Stimulated activated CD8-positive, alpha-beta memory T cell treated with anti-CD3 and anti-CD28 coated beads, Interleukin-7, amount 100 ng/mL, for 48 hours (primary cell): ENCODE measurements at regions not wholly inside any gene's neighbourhood (a gene's known extent, or its start where the extent isn't known, plus 50 kb on each side); places are given as distances from the start of the nearest gene placed in this dataset.

Experiments
- DNase-seq, 2 donors: peaks; one replicate each; pipeline ENCODE4 v3.0.0-alpha.2; 2020; ENCODE audit warnings: low read depth in 1 of 2; ENCODE audit errors: extremely low read depth in 1 of 2

DNA sequence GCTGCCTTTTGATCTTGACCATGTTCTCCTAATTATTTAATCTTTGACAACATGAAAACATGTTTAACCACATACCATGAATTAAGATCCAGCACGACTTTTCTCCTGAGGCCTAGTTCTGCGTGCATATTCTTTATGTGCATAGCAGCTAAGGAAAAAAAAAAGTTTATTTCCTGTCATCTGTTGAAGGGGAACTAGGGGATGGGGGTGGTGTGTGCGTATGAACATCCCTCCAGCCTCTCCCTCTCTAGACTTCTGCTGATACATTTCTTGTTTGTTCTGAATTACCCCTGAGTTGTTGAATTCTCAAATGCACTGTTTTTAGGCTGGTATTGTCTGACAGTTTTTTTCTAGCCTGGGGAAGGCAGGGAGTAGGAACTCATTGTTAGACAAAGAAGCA, 543.3 kb downstream of the FGF9 start:
- DNase-seq = no peak

DNA sequence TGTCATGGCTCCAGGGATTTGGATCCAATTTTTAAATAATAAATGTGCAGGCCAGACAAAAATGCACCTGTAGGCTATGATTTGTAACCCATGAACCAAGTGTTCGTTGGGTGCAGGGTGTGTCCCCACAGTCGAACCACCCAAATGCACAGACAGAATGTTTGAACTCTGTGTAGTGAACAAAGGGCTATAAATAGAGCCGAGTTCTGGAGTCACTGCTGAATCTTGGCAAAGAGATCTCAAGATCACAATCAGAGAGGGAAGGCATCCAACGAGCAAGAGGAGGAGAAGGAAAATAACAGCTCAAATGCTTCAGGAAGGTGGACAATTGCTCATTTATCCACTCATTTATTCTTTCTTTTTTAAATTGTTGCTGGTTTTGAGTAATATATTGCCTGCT, 547.9 kb downstream of the FGF9 start:
- no peak for DNase-seq

DNA sequence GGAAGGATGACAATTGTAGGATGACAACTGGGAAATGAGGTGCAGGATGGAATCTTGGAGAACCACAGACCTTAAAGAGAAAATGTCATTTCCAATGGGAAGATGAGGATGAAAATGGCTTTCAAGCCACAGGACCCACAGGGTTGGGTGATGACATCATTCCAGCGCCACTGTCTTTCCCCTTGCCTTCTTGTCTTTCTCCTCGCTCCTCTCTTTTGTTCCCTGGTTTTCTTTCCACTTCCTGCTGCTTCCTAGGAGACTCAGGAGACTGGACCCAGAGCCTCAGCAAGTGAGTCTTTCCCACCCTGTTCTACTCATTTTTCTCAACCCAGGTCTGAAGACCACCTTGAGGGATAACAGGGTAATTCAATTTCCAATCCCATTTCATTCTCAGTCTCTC, 548.8 kb downstream of the FGF9 start:
- no peak for DNase-seq

DNA sequence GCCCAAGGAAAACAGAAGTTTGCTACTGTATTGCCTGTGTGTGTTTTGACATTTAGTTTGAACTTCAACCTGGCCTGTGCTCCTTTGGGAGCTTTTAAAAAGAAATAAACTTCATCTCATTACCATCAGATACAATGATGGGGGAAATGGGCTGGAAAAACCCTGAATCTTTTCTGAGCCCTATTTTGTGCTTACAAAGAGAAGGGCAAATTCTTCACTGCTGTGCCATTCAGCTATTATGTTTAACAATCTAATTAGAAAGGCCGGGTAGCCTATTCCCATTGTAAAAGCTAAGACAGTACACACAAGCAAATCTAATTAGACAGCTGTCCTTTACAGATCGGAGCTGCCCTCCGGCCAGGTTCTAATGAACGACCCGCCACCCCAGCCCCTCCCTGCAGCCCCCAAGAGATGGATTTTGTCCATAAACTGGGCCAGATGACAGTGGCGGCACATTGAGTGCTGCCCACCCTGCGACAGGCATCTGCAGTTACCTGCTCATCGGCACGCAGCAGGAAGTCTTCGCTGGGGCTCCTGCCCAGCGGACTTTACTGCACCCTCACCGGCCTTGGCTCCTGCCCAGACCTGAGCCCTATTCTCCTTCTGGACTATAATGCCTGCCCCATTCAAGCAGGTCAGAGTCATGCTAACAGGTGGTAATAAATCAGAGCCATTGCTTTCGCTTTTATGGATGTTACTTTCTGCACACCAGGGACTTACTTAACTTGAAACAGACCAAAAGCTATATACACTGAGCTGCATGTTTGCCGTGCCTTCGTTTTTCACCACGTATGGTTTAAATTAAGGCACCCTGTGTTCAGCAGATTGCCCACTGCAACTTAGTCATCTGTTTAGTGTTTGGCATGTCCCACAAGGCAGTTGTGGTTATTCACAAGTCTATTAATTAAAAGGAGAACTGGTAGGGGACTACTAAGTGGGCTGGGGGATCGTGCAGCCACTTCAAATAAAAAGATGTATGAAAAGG, 549.6 kb downstream of the FGF9 start:
- no peak for DNase-seq

DNA sequence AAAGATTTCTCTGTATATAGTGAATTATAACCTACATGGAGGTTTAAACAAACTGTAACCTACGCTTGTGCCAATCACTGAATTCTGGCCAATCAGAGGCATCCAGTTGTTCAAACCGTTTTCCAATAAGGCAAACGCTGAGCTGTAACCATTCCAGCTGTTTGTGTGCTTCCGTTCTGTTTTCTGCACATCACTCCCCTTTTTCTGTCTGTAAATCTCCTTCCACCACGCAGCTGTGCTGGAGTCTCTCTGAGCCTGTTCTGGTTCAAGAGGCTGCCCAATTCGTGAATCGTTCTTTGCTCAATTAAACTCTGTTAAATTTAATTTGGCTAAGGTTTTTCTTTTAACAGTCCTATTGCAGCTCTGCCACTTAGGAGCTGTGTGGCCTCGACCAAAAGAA, 552.5 kb downstream of the FGF9 start:
- no peak for DNase-seq

DNA sequence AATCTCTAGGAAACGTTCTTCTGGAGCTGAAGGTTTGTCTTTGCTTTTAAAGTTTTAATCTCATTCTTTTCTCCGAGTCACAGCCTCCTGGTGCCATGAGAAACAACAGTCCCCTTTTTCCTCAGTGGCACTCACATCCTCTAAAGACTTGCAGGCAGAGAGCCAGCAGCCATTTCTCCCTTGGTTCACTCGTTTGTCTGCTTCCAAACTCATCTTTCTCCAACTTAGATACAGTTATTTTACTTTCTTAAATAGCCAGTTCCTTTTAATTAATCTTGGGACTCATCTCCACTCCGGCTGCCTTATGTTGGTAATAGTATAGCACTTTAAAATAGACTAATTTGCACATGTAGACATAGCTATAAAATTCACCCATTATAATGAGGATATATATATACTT, 555.2 kb downstream of the FGF9 start:
- no peak for DNase-seq

DNA sequence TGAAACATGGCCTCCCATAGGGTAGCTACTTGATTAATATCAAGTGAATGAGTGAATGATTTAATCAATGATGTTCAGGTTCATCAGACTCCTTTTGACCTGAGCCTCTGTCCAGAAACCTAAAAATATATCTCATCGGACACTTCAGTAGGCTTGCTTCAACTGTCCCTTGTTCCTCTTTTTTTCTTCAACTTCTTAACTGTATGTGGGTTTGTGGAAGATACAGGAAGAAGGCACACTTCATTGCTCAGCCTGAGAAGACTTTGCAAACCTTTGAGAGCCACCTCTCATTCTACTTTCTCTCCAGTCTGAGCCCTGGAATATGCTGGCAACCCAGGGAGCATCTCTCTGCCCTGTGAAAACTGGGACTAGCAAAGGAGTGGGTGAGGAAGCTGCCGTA, 557.0 kb downstream of the FGF9 start:
- DNase-seq = no peak

DNA sequence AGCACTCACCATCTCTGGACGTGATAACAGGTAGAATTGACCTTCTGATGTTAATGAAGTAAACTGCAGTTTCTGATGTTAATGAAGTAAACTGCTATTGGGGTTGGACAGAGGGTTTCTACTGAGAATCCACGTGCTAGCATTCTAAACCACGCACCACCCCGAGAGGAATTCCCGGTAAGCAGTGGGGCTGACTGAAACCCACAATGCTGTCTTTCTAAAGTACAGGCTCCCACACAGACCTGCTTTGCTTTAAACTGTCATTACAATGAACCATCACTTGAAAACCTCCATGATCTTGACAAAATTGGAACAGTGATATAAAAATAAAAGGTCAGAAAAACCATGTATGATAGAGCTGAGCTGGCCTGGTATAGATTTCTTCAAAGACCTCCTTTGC, 559.0 kb downstream of the FGF9 start:
- no peak for DNase-seq

DNA sequence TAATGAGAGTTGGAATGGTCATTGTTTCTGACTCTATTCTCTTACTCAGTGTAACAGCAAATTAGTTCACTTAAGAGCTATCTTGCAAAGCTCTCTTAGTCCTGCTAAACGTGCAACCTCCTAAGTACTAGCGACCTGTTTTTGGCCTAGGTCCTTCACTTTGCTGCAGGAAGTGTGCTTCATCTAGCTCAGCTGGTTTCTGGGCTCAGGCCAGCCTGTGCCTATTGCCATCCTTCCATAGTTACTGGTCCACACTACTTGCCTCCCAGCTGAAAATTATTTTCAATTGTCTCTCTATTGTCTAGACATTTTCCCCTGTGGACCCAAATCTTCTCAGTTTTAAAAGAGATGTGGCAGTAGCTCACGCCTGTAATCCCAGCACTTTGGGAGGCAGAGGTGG, 561.3 kb downstream of the FGF9 start:
- no peak for DNase-seq

DNA sequence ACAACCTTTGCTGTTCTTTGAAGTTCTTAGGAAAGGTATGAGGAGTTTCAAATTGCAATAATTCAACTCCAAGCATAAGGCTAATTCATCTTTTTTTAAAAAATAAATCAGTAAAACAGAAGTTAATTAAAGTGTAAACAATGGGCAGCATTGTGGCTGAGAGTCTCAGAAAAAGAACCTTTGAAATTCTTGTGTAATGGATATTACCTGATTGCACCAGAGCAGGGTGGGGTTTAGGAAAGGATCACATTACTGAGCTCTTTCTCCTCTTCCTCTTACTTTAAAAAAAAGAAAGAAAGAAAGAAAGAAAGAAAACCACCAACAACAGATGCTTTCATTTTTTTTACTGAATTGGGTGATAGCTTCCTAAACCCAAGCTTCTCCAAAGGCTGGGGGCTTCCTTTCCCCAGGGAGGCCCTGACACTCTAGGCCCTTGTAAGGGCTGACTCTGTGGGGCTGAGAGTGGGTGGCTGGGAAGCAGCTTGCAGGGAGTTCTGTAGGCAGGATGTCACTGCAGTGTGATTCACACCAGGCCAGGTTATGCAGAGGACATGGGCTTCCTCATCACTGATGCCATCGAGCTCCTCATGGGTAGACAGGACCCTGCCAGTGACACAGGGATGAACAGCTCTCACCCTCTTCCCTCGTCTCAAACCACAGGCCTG, 564.5 kb downstream of the FGF9 start:
- DNase-seq = no peak

DNA sequence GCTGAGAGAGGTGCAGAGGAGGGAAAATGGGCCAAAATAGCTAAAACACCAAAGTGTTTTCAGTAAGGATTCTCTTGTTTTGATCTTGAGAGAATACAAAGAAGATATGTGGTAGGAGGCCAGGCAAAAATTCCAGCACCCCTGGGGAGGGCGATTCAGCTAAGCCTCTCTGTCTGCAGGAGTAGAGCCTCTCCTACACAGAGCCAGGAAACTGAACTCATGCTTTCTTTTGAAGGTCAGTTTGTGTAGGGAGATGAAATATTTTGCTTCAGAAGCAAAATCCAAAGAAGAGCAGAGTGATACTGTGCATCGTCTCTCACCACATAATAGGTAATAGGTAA, 565.0 kb downstream of the FGF9 start:
- no peak for DNase-seq

DNA sequence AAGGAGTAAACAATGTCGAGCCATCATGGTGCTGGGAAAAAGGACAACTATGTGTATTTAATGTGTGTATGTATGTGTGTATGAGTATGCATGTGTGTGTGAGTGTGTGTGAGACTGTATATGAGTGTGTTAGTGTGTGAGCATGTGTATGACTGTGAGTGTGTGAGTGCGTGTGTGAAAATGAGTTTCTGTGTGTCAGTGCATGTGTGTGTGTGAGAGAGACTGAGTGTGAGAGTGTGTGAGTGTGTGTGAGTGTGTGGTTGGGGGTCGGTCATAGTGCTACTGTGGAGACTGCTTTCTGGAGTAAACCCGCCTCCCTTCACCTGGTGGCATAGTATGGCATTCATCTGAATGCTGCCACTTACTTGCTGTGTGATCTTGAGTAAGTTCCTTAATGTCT, 567.4 kb downstream of the FGF9 start:
- DNase-seq = no peak

DNA sequence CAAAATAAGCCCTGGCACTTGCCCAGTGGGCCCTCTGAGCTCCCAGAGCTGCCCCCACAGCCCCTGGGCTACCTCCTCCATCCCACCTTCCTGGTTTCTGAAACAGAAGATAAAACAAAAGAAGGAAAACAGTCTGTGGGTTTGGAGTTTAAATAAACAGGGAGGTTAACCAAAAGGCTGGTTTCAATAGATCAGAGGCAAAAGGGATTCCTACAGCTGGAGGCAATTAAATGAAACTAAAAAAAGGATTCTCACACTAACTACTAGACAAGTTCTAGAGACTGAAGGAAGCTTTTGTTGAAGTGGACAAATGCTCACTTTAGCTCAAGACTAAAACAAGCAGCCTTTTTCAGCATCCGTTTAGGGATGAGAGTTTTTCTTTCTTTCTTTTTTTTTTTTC, 569.8 kb downstream of the FGF9 start:
- DNase-seq = no peak

DNA sequence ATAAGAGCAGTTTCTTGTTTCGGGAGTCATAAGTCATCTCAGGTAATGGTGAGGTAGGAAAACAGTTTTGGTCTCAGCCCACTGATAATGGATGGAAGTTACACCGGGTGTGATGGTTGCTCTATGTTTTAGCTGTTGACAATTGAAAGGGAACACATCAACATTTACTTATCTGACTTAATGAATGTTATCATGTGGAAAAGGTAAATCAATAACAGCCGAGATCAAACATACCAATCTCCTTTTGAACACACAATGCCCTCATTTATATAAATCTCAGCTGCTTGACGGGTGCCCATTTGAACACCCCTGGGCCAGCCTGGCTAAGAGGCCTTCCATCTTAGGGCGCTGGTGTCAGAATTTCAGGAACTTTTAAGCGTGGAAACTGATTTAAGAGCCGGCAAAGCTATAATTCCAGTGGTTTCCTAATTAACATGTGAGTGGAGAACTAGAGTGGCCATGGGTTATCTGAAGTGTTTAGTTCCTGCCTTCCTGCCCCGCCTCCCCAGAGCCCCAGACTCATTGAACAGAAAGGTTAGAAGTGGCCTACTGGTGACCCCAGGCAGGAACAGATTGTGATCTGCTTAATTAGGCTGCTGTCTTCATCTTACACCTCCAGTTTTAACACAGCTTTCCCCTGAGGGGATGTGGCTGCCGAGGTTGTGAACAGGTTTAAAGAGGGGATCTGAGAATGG, 572.7 kb downstream of the FGF9 start:
- DNase-seq = no peak

DNA sequence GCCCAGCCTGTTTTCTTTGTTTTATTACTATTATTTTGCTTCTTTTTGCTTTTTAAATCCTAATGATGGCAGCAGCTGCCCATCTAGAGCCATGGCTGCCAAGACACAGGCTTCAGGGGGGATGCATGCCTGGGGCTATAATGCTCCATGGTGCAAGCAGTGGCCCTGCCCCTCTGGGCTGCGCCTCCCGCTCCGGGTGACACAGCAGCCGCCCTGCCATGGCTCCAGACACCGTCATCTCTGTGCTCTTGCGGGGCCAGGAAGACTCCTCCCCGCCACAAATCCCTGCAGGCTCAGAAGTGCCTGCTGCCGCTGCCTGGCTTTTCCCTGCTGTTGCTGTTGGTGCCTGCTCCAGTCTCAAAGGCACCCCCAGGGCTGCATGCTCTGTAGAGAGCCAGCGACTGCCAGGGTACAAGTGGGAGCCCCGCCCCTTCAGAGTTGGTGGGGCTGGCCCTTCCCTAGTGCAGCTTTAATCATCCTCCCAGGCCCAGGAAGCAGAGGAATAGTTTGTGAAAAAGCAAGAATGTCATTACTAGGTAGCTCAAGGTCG, 581.5 kb downstream of the FGF9 start:
- DNase-seq = no peak

DNA sequence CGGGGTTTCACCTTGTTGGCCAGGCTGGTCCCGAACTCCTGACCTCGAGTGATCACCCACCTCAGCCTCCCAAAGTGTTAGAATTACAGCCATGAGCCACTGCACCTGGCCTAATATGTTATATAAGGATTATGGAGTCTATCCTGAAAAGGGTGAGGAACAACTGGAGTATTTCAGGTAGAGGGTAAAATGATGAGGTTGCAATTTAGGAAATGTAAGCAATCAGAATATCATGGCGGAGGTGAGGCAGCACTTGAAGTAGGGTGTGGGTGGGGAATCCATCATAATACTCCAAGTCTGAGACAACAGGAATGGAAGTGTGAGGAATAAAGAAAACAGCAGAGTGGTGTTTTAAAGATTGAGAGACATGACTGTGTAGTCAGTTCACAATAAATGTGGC, 582.2 kb downstream of the FGF9 start:
- DNase-seq = no peak

DNA sequence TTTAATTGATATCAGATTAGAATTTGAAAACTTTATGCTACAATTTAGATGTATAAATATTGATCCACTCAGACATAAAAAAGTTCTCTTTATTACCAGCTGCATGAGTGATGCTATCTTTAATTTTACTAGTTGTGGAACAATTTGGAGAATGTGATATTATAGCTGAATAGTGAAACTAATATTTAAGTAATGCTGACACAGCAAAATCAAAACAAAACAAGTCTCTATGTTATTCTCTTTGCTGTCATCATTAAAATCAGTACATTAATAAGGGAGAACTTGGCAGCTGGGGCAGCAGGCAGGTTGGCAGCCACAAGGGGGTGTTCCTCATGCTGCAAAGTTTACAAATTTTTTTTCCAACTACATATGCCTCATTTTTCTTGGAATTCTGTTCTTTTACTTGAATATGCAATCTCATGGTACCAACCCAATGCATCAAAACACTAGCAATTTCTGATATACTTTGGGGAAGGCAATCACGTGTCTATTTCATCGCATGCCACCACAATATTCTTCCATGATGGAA, 585.3 kb downstream of the FGF9 start:
- no peak for DNase-seq

DNA sequence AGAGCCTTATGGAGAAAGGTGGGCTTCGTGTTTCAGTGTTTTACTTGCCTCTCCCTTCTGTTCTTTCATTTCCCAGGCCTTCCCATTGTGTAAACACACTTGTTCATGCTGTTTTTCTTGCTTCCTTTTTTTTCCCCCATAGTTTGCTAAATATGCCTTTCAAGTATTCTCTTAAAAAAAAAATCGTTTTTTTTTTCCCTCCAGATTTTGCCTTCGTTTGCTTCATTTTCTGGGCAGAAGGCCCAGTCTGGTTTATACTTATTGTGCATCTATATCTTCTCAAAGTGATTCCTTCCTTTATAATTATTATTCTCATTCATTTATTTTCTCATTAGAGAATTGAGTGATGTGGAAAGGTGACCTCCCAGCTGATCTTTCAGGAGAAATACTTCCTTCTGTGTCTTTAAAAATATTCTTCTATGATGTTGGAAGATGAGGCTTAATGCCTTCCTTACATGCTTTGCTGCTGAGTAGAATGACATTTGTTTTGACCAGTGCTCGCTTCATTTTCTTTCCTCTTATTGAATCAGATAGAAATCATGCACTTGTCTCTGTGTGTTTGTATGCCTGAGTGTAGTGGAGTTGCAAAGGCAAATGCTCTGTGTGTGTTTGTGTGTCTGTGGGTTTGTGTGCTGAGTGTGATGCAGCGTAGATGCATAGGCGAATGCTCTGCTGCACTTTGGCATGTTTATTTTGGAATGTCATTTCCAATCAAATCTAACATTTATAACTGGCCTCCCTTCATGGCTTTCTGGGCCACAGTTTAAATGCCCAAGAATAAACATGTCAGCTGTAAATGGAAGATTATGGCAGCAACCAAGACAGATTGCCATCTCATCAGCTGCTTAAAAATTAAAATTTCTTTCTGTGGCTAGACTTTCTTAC, 591.4 kb downstream of the FGF9 start:
- DNase-seq = no peak

DNA sequence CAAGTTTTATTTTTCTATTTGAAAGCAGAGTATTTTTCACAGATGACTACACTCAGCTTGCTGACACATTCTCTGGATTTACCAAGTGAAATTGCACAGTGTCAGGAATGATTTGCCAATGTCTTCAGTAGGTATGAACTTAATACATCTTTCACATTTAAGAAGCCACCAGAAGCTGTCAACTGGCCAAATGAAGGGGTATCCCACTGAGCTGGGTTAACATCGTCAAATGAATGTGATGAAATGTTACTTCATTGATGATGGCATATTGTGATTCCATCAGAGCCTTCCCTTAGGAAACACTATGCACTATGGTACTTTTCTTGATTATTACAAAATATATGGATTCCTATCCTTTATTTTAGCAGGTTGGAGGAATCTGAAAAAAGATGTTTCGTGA, 592.3 kb downstream of the FGF9 start:
- DNase-seq = no peak

DNA sequence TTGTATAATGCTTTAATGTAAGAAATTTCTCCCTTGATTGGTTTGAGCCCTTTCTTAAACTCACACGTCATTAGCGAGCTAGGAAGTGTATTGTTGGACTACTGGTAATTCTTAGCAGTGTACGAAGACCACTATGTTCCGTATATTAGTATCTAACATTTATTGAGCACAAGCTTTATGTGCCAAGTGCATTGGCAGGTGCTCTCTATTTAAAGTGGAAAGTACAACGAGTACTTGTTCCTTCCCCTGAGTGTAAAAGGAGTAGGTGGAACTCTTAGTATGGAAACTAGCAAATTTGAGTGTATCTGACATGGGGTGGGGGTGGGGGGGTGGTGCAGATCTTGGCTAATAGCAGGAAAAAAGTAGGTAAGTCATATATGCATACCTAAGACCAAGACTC, 594.7 kb downstream of the FGF9 start:
- no peak for DNase-seq
